Kidney (tissue), 13 donors: ENCODE measurements at regions not wholly inside any gene's neighbourhood (a gene's known extent, or its start where the extent isn't known, plus 50 kb on each side); places are given as distances from the start of the nearest gene placed in this dataset.

Experiments used
- DNase-seq, 5 donors: peaks; one replicate each; pipeline ENCODE4 v3.0.0-alpha.2; 2013 to 2020
- FAIRE-seq: peaks from 2 replicates; lab custom pipeline; 2012; peaks lifted over from hg19 to GRCh38; lab: Jason Lieb, UNC
- H3K27ac ChIP-seq, 2 donors: one replicate each; pipeline ENCODE4 v1.7.0; 2013; ENCODE audit warnings: low read depth in 2 of 2, low read length in 2 of 2, inconsistent platforms in 1 of 2
- H3K27me3 ChIP-seq: one replicate; pipeline ENCODE4 v1.7.1; 2013; ENCODE audit warnings: low read length, inconsistent platforms; ENCODE audit not compliant: control insufficient read depth, insufficient read depth
- H3K36me3 ChIP-seq, 3 donors: one replicate each; pipeline versions ENCODE4 v1.7.0 to v1.7.1; 2013; ENCODE audit warnings: low read length in 3 of 3, control low read depth in 1 of 3, inconsistent platforms in 1 of 3; ENCODE audit not compliant: insufficient read depth in 3 of 3, control insufficient read depth in 2 of 3
- H3K4me1 ChIP-seq, 3 donors: one replicate each; pipeline versions ENCODE4 v1.7.0 to v1.7.1; 2013; ENCODE audit warnings: low read length in 3 of 3, inconsistent platforms in 1 of 3, low read depth in 1 of 3; ENCODE audit not compliant: control insufficient read depth in 2 of 3, insufficient read depth in 2 of 3
- H3K4me3 ChIP-seq, 3 donors: one replicate each; pipeline versions ENCODE4 v1.7.0 to v1.8.1; 2013; ENCODE audit warnings: low read length in 3 of 3, control low read depth in 1 of 3, inconsistent platforms in 1 of 3
- H3K9ac ChIP-seq, 3 donors: one replicate each; pipeline versions ENCODE4 v1.7.0 to v1.7.1; 2013; ENCODE audit warnings: low read length in 3 of 3, control low read depth in 1 of 3, inconsistent platforms in 1 of 3
- H3K9me3 ChIP-seq, 3 donors: one replicate each; pipeline versions ENCODE4 v1.7.0 to v1.7.1; 2013; ENCODE audit warnings: low read length in 3 of 3, control low read depth in 1 of 3, inconsistent platforms in 1 of 3; ENCODE audit not compliant: control insufficient read depth in 2 of 3, insufficient read depth in 1 of 3
- intact Hi-C: fragments of 100-400 bp; cut with DNase I; formaldehyde crosslinking; loops from one replicate; pipeline ENCODE4 v1.11.1; 2022
- TF ChIP-seq, protein P1 (sequence below): IDR thresholded peaks from 3 replicates; pipeline ENCODE4 v1.5.1; 2012; ENCODE audit warnings: mild to moderate bottlenecking, moderate library complexity, borderline replicate concordance; ENCODE audit not compliant: insufficient read depth; ENCODE audit errors: extremely low read depth
- donor health status: control.
- donor health status: control.
- donor health status: control.
- donor health status: control.
- donor health status: control.
- donor health status: DM: yes; HTN: yes; CAD: no.
- donor health status: Normal renal cell carcinoma (clear cell type).

DNA sequence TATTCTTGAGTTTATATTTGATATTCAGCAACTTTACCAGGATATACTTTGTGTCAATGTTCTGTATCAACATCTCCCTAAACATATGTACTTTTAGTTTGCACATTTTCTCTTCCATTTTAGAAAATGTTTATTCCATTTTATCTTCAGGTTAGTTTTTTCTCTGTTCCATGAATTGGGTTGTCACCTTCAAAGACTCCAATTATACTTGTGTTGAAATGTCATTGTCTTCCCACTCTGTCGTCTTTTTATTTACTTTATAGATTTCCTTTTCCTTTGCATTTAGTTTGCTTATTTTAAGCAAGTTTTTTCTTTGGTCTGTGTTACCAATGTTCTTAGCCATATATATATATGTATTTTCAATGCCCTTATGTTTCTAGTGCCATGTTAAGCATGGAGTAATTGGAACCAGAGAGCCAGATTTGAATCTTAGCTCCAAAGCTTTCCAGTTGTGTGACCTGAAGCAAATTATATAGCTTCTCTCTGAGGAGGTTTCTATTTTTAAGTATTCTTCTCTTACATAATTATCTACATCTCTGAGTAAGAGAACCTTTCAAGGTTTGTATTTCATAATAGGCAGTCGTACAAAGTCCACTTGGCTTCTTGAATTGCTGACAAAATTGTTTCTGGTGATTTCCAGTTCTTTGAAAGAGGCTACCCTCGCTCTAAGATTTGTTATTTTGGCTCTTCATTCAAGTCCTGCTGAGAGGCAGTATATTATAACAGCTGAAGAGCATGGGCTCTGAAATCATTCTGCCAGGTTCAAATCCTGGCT, 85.8 kb upstream of the DYRK2 start:
- no peak for DNase-seq
- peaks cover 0 to 24% (median 7%) of the 10 kb centered on the region in 3 donors for H3K9me3 ChIP-seq
- TF ChIP-seq, protein P1, sequence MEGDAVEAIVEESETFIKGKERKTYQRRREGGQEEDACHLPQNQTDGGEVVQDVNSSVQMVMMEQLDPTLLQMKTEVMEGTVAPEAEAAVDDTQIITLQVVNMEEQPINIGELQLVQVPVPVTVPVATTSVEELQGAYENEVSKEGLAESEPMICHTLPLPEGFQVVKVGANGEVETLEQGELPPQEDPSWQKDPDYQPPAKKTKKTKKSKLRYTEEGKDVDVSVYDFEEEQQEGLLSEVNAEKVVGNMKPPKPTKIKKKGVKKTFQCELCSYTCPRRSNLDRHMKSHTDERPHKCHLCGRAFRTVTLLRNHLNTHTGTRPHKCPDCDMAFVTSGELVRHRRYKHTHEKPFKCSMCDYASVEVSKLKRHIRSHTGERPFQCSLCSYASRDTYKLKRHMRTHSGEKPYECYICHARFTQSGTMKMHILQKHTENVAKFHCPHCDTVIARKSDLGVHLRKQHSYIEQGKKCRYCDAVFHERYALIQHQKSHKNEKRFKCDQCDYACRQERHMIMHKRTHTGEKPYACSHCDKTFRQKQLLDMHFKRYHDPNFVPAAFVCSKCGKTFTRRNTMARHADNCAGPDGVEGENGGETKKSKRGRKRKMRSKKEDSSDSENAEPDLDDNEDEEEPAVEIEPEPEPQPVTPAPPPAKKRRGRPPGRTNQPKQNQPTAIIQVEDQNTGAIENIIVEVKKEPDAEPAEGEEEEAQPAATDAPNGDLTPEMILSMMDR = no peak
- H3K4me1 ChIP-seq = no peaks in the 10 kb centered on the region
- no peak overlapping the region for H3K27ac ChIP-seq
- intact Hi-C loops = no loop called here
- H3K9ac ChIP-seq = no peak overlapping the region
- no peak for FAIRE-seq
- no peaks in the 10 kb centered on the region for H3K36me3 ChIP-seq
- no peaks in the 10 kb centered on the region for H3K27me3 ChIP-seq
- H3K4me3 ChIP-seq = no peak overlapping the region

DNA sequence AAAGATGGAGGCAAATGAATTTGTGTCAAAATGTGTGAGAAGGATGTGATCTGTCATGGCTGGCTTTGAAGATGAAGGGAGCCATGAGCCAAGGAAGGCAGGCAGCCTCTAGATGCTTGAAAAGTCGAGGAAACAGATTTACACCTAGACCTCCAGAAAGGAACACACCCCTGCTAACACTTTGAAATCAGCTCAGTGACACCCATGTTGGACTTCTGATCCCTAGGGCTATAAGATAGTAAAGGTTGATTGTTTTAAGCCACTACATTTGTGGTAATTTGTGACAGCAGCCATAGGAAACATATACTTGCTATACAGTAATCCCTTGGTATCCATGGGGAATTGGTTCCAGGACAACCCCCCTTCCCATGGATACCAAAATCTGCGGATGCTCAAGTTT, 80.5 kb upstream of the DYRK2 start:
- no peak for DNase-seq
- no peaks in the 10 kb centered on the region for H3K4me1 ChIP-seq
- no peaks in the 10 kb centered on the region for H3K36me3 ChIP-seq
- H3K27me3 ChIP-seq = no peaks in the 10 kb centered on the region
- intact Hi-C loops = no loop called here
- no peak overlapping the region for H3K9ac ChIP-seq
- peaks cover 0 to 7% (median 7%) of the 10 kb centered on the region in 3 donors for H3K9me3 ChIP-seq
- H3K27ac ChIP-seq = no peak overlapping the region
- no peak for FAIRE-seq
- H3K4me3 ChIP-seq = no peak overlapping the region
- TF ChIP-seq, protein P1 = no peak

DNA sequence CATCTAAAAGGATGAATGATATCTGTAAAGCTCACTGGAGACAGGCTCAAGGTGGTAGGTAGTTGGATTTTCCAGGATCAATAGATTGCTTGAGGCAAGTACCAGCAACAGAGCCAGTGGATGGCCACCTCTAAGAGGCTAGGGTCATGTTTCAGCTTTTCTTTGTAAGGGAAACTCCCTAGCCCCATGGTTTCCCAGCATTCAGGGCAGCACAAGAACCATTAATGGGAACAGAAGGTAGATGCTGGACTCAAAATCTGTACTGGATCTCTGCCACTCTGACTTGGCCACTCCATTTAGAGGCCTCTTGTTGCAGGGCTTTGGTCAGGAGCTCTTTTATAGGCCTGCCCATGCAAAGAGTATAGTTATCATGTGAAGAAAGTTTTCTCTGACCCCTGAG, 76.1 kb upstream of the DYRK2 start:
- Histone ChIP-seq H3K27ac (no peak overlapping the region), H3K4me3 (no peak overlapping the region), H3K9me3 (no peaks in the 10 kb centered on the region), H3K36me3 (no peaks in the 10 kb centered on the region), H3K9ac (no peak overlapping the region), H3K4me1 (no peaks in the 10 kb centered on the region), H3K27me3 (no peaks in the 10 kb centered on the region)
- no peak for DNase-seq
- no peak for FAIRE-seq
- TF ChIP-seq, protein P1 = no peak
- intact Hi-C loops = no loop called here

DNA sequence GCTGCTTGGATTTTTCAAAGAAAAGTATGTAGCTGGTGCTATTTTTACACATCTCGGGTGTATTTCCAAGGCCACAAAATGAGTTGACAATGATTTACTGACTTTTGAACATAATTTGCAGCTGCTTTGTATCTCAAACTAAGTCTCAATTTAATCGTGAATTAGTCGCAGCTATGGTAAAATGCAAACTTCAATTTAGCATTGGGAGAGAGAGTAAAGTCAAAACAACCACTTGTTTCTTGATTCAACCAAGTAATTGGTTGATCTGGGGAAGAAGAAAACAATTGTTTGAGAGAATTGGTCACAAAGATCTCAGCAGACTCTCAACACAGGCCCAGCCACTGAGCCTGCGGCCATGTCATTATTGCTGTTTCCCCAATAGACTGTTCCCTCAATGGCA, 75.0 kb upstream of the DYRK2 start:
- intact Hi-C loops = no loop called here

More for the DNA sequence above, 75.0 kb upstream of the DYRK2 start:
- Histone ChIP-seq H3K9ac (no peak overlapping the region), H3K27me3 (no peaks in the 10 kb centered on the region), H3K36me3 (no peaks in the 10 kb centered on the region), H3K9me3 (no peaks in the 10 kb centered on the region), H3K4me1 (no peaks in the 10 kb centered on the region), H3K4me3 (no peak overlapping the region), H3K27ac (no peak overlapping the region)
- DNase-seq (no peak), FAIRE-seq (no peak)
- TF ChIP-seq, protein P1 = no peak
